IPS-18c (cell line): ENCODE measurements at regions not wholly inside any gene's neighbourhood (a gene's known extent, or its start where the extent isn't known, plus 50 kb on each side); places are given as distances from the start of the nearest gene placed in this dataset.
"Not testable (repeated sequence)": the region's sequence is repeated elsewhere in the genome, so short reads cannot be mapped to it uniquely, and the experiment has no call there.

Experiments used
- H3K4me3 ChIP-seq: 2 replicates; pipeline ENCODE4 v1.7.0; 2013; ENCODE audit warnings: low read depth, mild to moderate bottlenecking, low read length, moderate library complexity; ENCODE audit not compliant: insufficient read depth
- H3K9me3 ChIP-seq: one replicate; pipeline ENCODE4 v1.6.1; 2013; ENCODE audit warnings: mild to moderate bottlenecking, low read length, moderate library complexity; ENCODE audit not compliant: control insufficient read depth, insufficient read depth

GRCh38 chr7:150069555-150070313 is 196.0 kb downstream of the ATP6V0E2 start:
- not testable (repeated sequence) for H3K4me3 ChIP-seq, H3K9me3 ChIP-seq

GRCh38 chr7:150077543-150077942 is 203.8 kb downstream of the ATP6V0E2 start:
- H3K4me3 ChIP-seq: not testable (repeated sequence)

DNA sequence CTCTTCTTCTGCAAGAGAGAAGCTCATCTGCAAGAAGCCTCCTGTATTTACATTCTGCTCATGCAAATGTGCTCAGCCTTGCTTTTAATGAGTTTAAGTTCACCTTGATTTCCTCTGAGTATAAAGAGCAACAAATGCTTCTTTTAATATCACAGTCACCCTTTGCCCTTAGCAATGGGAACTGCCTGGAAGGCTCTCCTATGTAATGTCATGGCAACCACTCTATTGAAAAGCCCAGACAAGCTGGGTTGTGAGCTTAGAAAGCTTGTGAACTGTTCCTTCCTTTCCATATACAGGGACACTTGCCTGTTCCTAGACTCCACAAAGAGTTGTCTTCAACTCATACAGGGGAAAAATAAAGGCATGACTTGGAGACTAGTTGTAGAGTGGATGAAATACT is 208.1 kb downstream of the ATP6V0E2 start:
- H3K9me3 ChIP-seq, H3K4me3 ChIP-seq: not testable (repeated sequence)

More at GRCh38 chr7:150077543-150077942, 203.8 kb downstream of the ATP6V0E2 start:
- not testable (repeated sequence) for H3K9me3 ChIP-seq

- not testable (repeated sequence) for H3K4me3 ChIP-seq, H3K9me3 ChIP-seq
Observed at GRCh38 chr7:150084724-150085123, 211.0 kb downstream of the ATP6V0E2 start.

DNA sequence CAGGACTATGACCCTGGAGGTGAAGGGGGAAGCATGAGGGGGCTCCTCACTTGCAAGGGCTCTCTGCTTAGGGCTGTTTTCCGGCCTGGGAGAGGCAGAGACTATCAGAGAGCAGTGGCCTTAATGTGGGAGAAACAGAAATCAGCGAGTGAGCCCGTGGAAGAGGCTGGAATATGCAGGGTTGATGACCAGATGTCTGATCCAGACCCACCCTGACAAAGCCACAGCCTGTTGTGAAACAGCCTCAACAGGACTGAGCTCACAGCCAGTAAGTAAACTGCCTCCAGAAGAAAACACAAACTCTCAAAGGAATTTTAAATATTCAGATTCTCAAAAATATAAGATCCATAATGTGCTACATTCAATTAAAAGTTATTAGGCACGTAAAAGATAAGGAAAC is 213.7 kb downstream of the ATP6V0E2 start:
- not testable (repeated sequence) for H3K4me3 ChIP-seq, H3K9me3 ChIP-seq

DNA sequence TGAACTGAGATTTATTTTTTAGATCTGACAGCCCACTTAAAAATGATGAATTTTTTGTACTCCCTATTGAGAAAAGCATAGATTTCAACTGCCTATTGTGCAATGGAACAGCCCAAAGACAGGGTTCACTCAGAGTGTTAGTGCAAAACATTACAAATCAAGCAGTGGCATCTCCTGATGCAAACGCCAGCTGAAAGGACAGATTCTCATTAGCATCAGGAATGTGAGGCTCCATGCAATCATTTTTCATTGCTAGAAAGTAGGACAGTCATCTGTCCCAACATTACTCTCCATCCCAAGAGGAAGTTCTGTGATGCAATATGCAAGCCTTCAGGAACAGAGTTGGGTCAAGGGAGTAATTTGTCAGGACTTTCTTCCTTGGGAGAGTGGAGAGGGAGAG is 215.4 kb downstream of the ATP6V0E2 start:
- not testable (repeated sequence) for H3K4me3 ChIP-seq, H3K9me3 ChIP-seq

GRCh38 chr7:150090776-150091175 is 217.0 kb downstream of the ATP6V0E2 start:
- H3K4me3 ChIP-seq, H3K9me3 ChIP-seq: not testable (repeated sequence)

- not testable (repeated sequence) for H3K4me3 ChIP-seq, H3K9me3 ChIP-seq
Observed at GRCh38 chr7:150093897-150094296, 220.1 kb downstream of the ATP6V0E2 start.

DNA sequence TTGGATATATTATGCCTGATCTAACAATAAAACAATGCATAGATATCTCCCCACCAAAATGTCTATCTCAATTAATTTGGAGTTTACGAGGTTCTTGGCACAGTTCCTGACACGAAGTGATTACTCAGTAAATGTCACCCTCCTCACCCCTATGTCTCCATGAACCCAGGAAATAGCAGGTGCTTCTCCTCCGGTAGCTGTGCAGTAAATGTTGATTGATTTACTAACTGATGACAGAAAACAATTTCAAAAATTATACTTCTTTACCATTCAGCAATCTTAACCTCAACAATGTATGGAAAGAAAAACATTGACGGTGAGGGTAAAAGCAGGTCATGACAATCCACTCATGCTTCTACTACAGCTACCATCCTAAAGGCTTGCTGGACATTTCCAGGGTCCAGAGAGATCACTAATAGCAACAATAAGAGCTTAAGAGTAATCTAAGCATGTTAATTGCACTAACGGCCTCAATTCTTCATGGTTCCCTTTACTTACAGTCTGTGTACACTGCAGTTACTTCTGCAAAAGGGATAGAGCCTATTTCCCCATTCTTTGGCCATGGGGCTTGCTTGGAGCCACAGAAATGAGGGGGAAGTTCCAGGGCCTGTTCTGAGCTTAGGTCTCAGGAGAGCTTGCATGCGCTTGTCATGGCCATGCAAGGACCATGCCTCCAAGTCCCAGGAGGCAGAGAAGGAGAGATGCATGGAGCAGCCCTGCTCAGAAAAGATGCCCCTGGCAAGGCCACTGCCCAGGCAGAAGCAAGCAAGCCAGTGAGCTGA is 222.6 kb downstream of the ATP6V0E2 start:
- H3K9me3 ChIP-seq, H3K4me3 ChIP-seq: not testable (repeated sequence)

DNA sequence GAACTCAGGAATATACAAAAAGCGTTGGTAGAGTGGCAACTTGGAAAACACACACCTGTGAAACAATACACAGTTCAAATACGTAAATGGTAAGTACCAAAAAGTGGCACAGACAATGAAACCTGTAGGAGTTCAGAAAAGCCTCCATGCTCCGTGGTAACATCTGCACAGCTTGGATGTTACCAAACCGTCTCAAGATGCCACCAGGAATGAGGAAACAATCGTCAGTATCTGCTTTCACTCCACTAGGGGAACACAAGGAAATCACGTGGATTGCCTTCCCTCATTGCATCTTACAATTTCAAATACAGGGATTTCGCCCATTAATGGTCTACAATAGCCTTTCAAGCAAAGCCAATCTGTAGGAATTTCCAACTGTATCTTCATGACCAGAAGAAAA is 224.6 kb upstream of the LRRC61 start:
- H3K9me3 ChIP-seq, H3K4me3 ChIP-seq: not testable (repeated sequence)

GRCh38 chr7:150101282-150101681 is 221.9 kb upstream of the LRRC61 start:
- H3K9me3 ChIP-seq, H3K4me3 ChIP-seq: not testable (repeated sequence)

DNA sequence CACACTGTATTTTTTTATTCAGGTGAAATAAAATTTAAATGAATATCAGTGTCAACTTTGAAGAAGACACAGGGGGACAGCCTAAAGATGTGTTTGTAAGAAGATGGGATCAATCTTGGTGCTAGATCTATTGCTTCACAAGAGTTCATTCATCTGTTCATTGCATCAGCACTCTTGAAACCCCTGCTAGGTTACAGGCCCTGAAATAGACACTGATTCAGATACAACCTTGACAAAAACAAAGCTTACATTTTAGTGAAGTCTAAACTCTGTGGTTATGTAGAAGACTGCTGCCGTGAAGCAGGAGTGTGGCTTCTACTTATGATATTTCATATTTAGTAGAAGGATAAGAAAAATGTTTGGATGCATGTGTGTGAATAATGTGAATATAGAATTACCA is 215.9 kb upstream of the LRRC61 start:
- not testable (repeated sequence) for H3K9me3 ChIP-seq, H3K4me3 ChIP-seq

DNA sequence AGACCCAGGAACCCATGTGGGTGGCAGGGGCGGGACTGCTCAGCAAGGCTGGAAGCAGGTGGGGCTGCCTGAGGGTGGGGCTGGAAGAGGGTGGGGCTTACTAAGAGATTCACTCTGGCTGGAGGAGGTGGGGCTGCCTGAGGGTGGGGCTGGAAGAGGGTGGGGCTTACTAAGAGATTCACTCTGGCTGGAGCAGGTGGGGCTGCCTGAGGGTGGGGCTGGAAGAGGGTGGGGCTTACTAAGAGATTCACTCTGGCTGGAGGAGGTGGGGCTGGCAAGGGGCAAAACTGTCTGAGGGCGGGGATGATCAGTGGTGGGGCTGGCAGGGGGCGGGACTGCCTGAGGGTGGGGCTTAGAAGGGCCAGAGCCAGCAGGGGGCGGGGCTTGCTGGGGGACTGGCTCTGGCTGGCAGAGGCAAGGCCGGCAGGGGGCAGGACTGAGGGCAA is 212.8 kb upstream of the LRRC61 start:
- not testable (repeated sequence) for H3K4me3 ChIP-seq, H3K9me3 ChIP-seq

GRCh38 chr7:150110882-150111281 is 212.3 kb upstream of the LRRC61 start:
- H3K9me3 ChIP-seq: not testable (repeated sequence)

GRCh38 chr7:150111373-150112139 is 211.6 kb upstream of the LRRC61 start:
- H3K9me3 ChIP-seq, H3K4me3 ChIP-seq: not testable (repeated sequence)

More at GRCh38 chr7:150110882-150111281, 212.3 kb upstream of the LRRC61 start:
- not testable (repeated sequence) for H3K4me3 ChIP-seq

- H3K9me3 ChIP-seq, H3K4me3 ChIP-seq: not testable (repeated sequence)
Observed at GRCh38 chr7:150113301-150113700, 209.9 kb upstream of the LRRC61 start.

- not testable (repeated sequence) for H3K4me3 ChIP-seq, H3K9me3 ChIP-seq
Observed at GRCh38 chr7:150114591-150114990, 208.6 kb upstream of the LRRC61 start.

GRCh38 chr7:150119966-150120365 is 203.2 kb upstream of the LRRC61 start:
- H3K9me3 ChIP-seq, H3K4me3 ChIP-seq: not testable (repeated sequence)
